Fibroblast of pulmonary artery (primary cell): ENCODE measurements at regions not wholly inside any gene's neighbourhood (a gene's known extent, or its start where the extent isn't known, plus 50 kb on each side); places are given as distances from the start of the nearest gene placed in this dataset.
"Not testable (repeated sequence)": the region's sequence is repeated elsewhere in the genome, so short reads cannot be mapped to it uniquely, and the experiment has no call there.

Experiments
- DNase-seq: peaks from one replicate; pipeline ENCODE4 v3.0.0-alpha.2; 2010; ENCODE audit warnings: low read depth
- H3K4me3 ChIP-seq: replicated peaks from 2 replicates; pipeline ENCODE4 v1.5.1; 2011; ENCODE audit warnings: low read depth, mild to moderate bottlenecking, control low read depth, low read length, moderate library complexity
- CTCF ChIP-seq: IDR thresholded peaks from 2 replicates; pipeline ENCODE4 v1.5.1; 2011; ENCODE audit warnings: mild to moderate bottlenecking, control low read depth, low read length, inconsistent platforms; ENCODE audit errors: missing control alignments

- no peak for TF ChIP-seq CTCF
- DNase-seq = no peak
- no peak overlapping the region for H3K4me3 ChIP-seq
Observed at GRCh38 chr9:115413304-115413703, 295.3 kb upstream of the TNC start.

GRCh38 chr9:115413766-115414382 lies 295.9 kb upstream of the TNC start:
- TF ChIP-seq CTCF = no peak
- H3K4me3 ChIP-seq = no peak overlapping the region
- DNase-seq = no peak

GRCh38 chr9:115414561-115414960 lies 296.6 kb upstream of the TNC start:
- DNase-seq = no peak
- no peak for TF ChIP-seq CTCF
- no peak overlapping the region for H3K4me3 ChIP-seq

GRCh38 chr9:115415450-115415849 lies 297.5 kb upstream of the TNC start:
- H3K4me3 ChIP-seq = no peak overlapping the region
- TF ChIP-seq CTCF = no peak
- no peak for DNase-seq

GRCh38 chr9:115416299-115416698 lies 298.3 kb upstream of the TNC start:
- no peak for DNase-seq
- TF ChIP-seq CTCF = no peak
- H3K4me3 ChIP-seq = no peak overlapping the region

DNA sequence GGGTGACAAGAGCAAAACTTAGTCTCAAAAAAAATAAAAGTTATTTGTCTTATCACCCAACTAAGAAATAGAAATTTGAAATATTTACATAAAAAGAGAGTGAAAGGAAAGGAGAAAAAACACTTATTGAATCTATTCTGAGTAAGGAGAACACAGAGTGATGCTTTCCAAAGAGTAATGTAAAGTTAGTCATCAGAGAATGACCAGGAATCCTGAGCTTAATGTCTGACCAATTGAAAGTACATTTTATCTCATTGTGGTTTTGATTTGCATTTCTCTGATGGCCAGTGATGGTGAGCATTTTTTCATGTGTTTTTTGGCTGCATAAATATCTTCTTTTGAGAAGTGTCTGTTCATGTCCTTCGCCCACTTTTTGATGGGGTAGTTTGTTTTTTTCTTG lies 300.2 kb upstream of the TNC start:
- H3K4me3 ChIP-seq, DNase-seq: not testable (repeated sequence)

GRCh38 chr9:115422932-115423440 lies 305.0 kb upstream of the TNC start:
- no peak overlapping the region for H3K4me3 ChIP-seq
- no peak for TF ChIP-seq CTCF
- no peak for DNase-seq
